ENCODE measurements at regions not wholly inside any gene's neighbourhood (a gene's known extent, or its start where the extent isn't known, plus 50 kb on each side); places are given as distances from the start of the nearest gene placed in this dataset.

DNA sequence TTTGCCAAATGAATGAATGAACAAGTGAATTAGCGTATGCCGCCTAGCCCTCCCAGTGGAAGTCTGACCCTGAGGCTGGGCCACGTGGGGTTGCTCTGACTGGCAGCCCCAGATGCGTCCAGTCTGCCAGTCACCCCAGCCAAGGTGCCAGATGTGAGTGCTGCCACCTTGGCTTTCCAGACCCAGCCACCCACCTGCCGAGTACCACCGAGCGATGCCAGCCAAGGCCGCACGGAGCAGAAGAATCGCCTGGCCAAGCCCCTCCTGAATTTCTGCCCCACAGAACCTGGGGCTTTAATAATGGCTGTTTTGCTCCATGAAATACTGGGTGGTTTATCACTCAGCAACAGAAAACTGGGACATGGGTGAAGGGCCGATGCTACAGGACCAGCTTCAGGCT is 59.3 kb downstream of the ADRA2C start:
- H3K9me3 ChIP-seq (ENCODE audit: insufficient read depth, low read depth, low read length): peaks cover 3% of the 10 kb centered on the region
- H2BK5ac ChIP-seq (ENCODE audit: low read depth, low read length, poor library complexity): no peak overlapping the region
- H3K4me3 ChIP-seq (ENCODE audit: low read depth, low read length): no peak overlapping the region
- no peak overlapping the region for H4K91ac ChIP-seq (ENCODE audit: low read depth, low read length)
- H3K36me3 ChIP-seq (ENCODE audit: control insufficient read depth in 1 of 2, insufficient read depth in 2 of 2, low read length in 2 of 2): no peaks in the 10 kb centered on the region
- no peak overlapping the region for H2BK12ac ChIP-seq (ENCODE audit: low read length)
- H3K23ac ChIP-seq (ENCODE audit: low read length): no peak overlapping the region
- H2AK5ac ChIP-seq (ENCODE audit: low read length): no peak overlapping the region
- H3K9ac ChIP-seq (ENCODE audit: low read length): no peak overlapping the region
- H3K79me2 ChIP-seq (ENCODE audit: control insufficient read depth, insufficient read depth, low read length, poor library complexity): no peaks in the 10 kb centered on the region
- H2AFZ ChIP-seq (ENCODE audit: insufficient read depth, low read length, poor library complexity): no peak overlapping the region
- no peak overlapping the region for H4K12ac ChIP-seq (ENCODE audit: low read depth, low read length)
- no peaks in the 10 kb centered on the region for H3K4me1 ChIP-seq (ENCODE audit: control insufficient read depth in 1 of 2, insufficient read depth in 2 of 2, low read length in 2 of 2)
- no peak overlapping the region for H3K27ac ChIP-seq (ENCODE audit: low read depth, low read length)
- H3K18ac ChIP-seq (ENCODE audit: low read length): no peak overlapping the region
- H3K4ac ChIP-seq (ENCODE audit: low read depth, low read length): no peak overlapping the region
- H3K14ac ChIP-seq (ENCODE audit: low read length): no peak overlapping the region
- H3K79me1 ChIP-seq (ENCODE audit: low read length): no peaks in the 10 kb centered on the region
- H4K8ac ChIP-seq (ENCODE audit: low read depth, low read length): no peak overlapping the region
- H3K4me2 ChIP-seq (ENCODE audit: low read length): no peak overlapping the region
- no peaks in the 10 kb centered on the region for H3K27me3 ChIP-seq (ENCODE audit: insufficient read depth, low read length)
- no peak for DNase-seq
- no CpG with 5 or more reads among the region's 11 CpGs for WGBS (ENCODE audit: extremely low coverage, insufficient coverage, insufficient read length)
- no peak overlapping the region for H2BK120ac ChIP-seq (ENCODE audit: insufficient read depth, low read length, poor library complexity)

DNA sequence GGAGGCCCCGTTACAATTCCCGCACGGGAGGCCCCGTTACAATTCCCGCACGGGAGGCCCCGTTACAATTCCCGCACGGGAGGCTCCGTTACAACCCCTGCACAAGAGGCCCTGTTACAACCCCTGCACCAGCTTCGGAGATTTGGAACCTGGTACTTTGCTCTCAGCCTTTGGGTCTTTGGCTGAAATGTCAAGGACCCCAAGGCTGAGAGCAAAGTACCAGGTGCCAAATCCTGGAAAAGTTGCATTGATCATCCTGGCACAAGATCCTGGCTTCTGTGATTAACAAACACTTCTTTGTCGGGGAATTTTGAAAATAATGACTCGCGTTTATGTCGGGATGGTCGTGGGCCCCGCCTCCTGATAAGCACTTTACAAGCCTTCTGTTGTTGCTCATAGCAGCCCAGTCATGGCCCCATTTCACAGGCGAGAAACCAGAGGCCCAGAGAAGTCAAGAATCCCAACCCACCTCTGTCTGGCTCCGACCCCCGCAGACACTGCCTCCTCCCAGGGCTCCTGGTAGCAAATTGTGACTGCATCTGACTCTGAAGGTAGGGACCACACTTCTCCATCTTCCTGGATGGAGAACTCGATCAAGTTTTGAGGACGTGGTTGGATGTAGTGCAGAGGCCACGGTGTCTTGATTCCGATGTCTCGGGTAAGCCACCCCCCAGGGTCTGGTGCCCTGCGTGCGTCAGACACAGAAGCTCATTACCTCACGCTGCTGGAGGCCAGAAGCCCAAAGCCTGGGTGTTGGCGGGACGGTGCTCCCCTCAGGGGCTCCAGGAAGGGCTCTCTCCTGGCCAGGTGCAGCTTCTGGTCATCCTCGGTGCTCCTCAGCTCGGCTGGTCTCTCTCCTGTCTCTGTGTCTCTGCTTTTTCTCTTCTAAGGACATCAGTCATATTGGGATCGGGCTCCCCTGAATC is 60.3 kb downstream of the ADRA2C start:
- Histone ChIP-seq H3K36me3 (ENCODE audit: control insufficient read depth in 1 of 2, insufficient read depth in 2 of 2, low read length in 2 of 2) (no peaks in the 10 kb centered on the region), H3K27me3 (ENCODE audit: insufficient read depth, low read length) (no peaks in the 10 kb centered on the region), H3K79me1 (ENCODE audit: low read length) (no peaks in the 10 kb centered on the region), H3K4me1 (ENCODE audit: control insufficient read depth in 1 of 2, insufficient read depth in 2 of 2, low read length in 2 of 2) (no peaks in the 10 kb centered on the region), H3K9ac (ENCODE audit: low read length) (no peak overlapping the region), H2BK5ac (ENCODE audit: low read depth, low read length, poor library complexity) (no peak overlapping the region), H3K9me3 (ENCODE audit: insufficient read depth, low read depth, low read length) (peaks cover 5% of the 10 kb centered on the region), H3K18ac (ENCODE audit: low read length) (no peak overlapping the region), H2BK12ac (ENCODE audit: low read length) (no peak overlapping the region), H4K12ac (ENCODE audit: low read depth, low read length) (no peak overlapping the region), H2AK5ac (ENCODE audit: low read length) (no peak overlapping the region), H3K79me2 (ENCODE audit: control insufficient read depth, insufficient read depth, low read length, poor library complexity) (no peaks in the 10 kb centered on the region), H3K23ac (ENCODE audit: low read length) (no peak overlapping the region), H4K91ac (ENCODE audit: low read depth, low read length) (no peak overlapping the region), H3K27ac (ENCODE audit: low read depth, low read length) (no peak overlapping the region), H3K4me3 (ENCODE audit: low read depth, low read length) (no peak overlapping the region), H3K14ac (ENCODE audit: low read length) (no peak overlapping the region), H3K4me2 (ENCODE audit: low read length) (no peak overlapping the region), H4K8ac (ENCODE audit: low read depth, low read length) (no peak overlapping the region), H3K4ac (ENCODE audit: low read depth, low read length) (no peak overlapping the region), H2AFZ (ENCODE audit: insufficient read depth, low read length, poor library complexity) (no peak overlapping the region), H2BK120ac (ENCODE audit: insufficient read depth, low read length, poor library complexity) (no peak overlapping the region)
- no peak for DNase-seq
- WGBS (ENCODE audit: extremely low coverage, insufficient coverage, insufficient read length): no CpG with 5 or more reads among the region's 33 CpGs

DNA sequence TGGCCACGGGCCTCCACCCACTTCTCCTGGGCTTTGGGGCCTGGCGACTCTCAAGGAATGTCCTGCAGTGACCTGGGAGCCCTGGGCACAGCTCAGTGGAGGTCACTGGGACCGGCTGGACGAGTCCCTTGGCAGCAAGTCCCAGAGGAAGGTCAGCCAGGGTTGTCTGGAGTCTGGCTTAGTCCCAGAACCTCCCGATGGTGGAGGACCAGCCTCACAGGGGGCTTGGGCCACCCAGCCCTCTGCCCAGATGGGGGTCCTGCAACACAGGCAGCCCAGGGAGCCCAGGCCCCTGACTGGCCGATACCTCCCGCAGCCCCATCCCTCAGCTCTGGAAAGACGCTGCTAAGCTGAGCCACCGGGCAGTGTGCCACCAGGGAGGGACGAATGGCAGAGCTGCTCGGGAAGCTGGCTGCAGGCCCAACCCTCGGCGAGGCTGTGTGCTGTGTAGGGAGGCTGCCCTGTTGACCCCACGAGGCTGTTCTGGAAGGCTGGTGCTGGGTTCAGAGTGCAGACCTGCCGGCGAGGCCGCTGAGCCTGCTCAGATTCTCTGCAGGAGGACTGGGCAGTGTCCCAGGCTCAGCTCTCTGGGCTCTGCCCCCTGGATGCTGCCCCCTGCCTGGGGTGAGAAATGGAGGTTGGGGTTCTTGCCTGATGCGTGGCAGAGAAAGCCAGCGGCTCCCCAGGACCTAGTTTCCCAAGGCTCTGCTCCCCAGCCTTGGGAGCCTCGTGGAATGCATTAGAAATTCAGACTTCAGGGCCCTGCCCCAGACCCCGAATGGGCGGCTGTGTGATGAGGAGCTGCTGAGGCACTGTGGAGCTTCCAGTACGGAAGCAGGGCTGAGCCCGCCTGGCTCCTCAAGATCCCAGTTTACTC is 61.7 kb downstream of the ADRA2C start:
- Histone ChIP-seq H4K91ac (ENCODE audit: low read depth, low read length) (no peak overlapping the region), H3K4ac (ENCODE audit: low read depth, low read length) (no peak overlapping the region), H2BK5ac (ENCODE audit: low read depth, low read length, poor library complexity) (no peak overlapping the region), H3K79me2 (ENCODE audit: control insufficient read depth, insufficient read depth, low read length, poor library complexity) (no peaks in the 10 kb centered on the region), H4K8ac (ENCODE audit: low read depth, low read length) (no peak overlapping the region), H3K18ac (ENCODE audit: low read length) (no peak overlapping the region), H3K9me3 (ENCODE audit: insufficient read depth, low read depth, low read length) (peaks cover 5% of the 10 kb centered on the region), H2BK120ac (ENCODE audit: insufficient read depth, low read length, poor library complexity) (no peak overlapping the region), H4K12ac (ENCODE audit: low read depth, low read length) (no peak overlapping the region), H3K23ac (ENCODE audit: low read length) (no peak overlapping the region), H3K14ac (ENCODE audit: low read length) (no peak overlapping the region), H3K79me1 (ENCODE audit: low read length) (no peaks in the 10 kb centered on the region), H3K27ac (ENCODE audit: low read depth, low read length) (no peak overlapping the region), H3K9ac (ENCODE audit: low read length) (no peak overlapping the region), H2AFZ (ENCODE audit: insufficient read depth, low read length, poor library complexity) (no peak overlapping the region), H3K4me1 (ENCODE audit: control insufficient read depth in 1 of 2, insufficient read depth in 2 of 2, low read length in 2 of 2) (no peaks in the 10 kb centered on the region), H2BK12ac (ENCODE audit: low read length) (no peak overlapping the region), H3K27me3 (ENCODE audit: insufficient read depth, low read length) (no peaks in the 10 kb centered on the region), H3K4me2 (ENCODE audit: low read length) (no peak overlapping the region), H3K4me3 (ENCODE audit: low read depth, low read length) (no peak overlapping the region), H2AK5ac (ENCODE audit: low read length) (no peak overlapping the region), H3K36me3 (ENCODE audit: control insufficient read depth in 1 of 2, insufficient read depth in 2 of 2, low read length in 2 of 2) (no peaks in the 10 kb centered on the region)
- WGBS (ENCODE audit: extremely low coverage, insufficient coverage, insufficient read length): no CpG with 5 or more reads among the region's 24 CpGs
- DNase-seq: no peak

DNA sequence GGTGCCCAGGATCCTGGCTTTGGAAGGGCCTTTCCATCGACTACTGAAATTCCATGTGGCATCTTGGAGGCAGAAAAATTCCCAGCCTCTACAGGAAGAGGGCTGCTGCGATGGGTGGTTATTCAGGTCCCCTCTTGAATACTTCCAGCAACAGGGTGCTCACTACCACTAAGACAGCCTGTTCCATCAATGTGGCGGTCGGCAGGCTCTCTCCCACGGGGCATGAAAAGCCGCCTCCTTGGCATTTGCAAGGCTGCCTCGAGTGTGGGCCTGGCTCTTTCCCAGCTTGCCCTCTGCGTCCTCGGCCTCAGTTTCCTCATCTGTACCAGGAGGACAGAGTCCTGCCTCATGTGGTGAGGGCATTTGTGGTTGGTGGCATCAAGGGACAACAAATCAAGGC is 62.4 kb downstream of the ADRA2C start:
- no peak overlapping the region for H2AFZ ChIP-seq (ENCODE audit: insufficient read depth, low read length, poor library complexity)
- H2BK120ac ChIP-seq (ENCODE audit: insufficient read depth, low read length, poor library complexity): no peak overlapping the region
- no peak overlapping the region for H3K27ac ChIP-seq (ENCODE audit: low read depth, low read length)
- H3K4ac ChIP-seq (ENCODE audit: low read depth, low read length): no peak overlapping the region
- no peak overlapping the region for H2BK5ac ChIP-seq (ENCODE audit: low read depth, low read length, poor library complexity)
- no peak overlapping the region for H4K12ac ChIP-seq (ENCODE audit: low read depth, low read length)
- no peaks in the 10 kb centered on the region for H3K4me1 ChIP-seq (ENCODE audit: control insufficient read depth in 1 of 2, insufficient read depth in 2 of 2, low read length in 2 of 2)
- no peak overlapping the region for H3K4me2 ChIP-seq (ENCODE audit: low read length)
- no peak overlapping the region for H4K8ac ChIP-seq (ENCODE audit: low read depth, low read length)
- no CpG with 5 or more reads among the region's 9 CpGs for WGBS (ENCODE audit: extremely low coverage, insufficient coverage, insufficient read length)
- H3K36me3 ChIP-seq (ENCODE audit: control insufficient read depth in 1 of 2, insufficient read depth in 2 of 2, low read length in 2 of 2): no peaks in the 10 kb centered on the region
- no peaks in the 10 kb centered on the region for H3K27me3 ChIP-seq (ENCODE audit: insufficient read depth, low read length)
- no peak for DNase-seq
- no peak overlapping the region for H3K4me3 ChIP-seq (ENCODE audit: low read depth, low read length)
- H4K91ac ChIP-seq (ENCODE audit: low read depth, low read length): no peak overlapping the region
- H3K18ac ChIP-seq (ENCODE audit: low read length): no peak overlapping the region
- H3K23ac ChIP-seq (ENCODE audit: low read length): no peak overlapping the region
- no peak overlapping the region for H2AK5ac ChIP-seq (ENCODE audit: low read length)
- no peaks in the 10 kb centered on the region for H3K79me1 ChIP-seq (ENCODE audit: low read length)
- no peak overlapping the region for H3K14ac ChIP-seq (ENCODE audit: low read length)
- peaks cover 5% of the 10 kb centered on the region for H3K9me3 ChIP-seq (ENCODE audit: insufficient read depth, low read depth, low read length)
- no peak overlapping the region for H2BK12ac ChIP-seq (ENCODE audit: low read length)
- no peak overlapping the region for H3K9ac ChIP-seq (ENCODE audit: low read length)
- no peaks in the 10 kb centered on the region for H3K79me2 ChIP-seq (ENCODE audit: control insufficient read depth, insufficient read depth, low read length, poor library complexity)

All from trophoblast cell (in vitro differentiated cells and primary cell).